Suprapubic skin (tissue), 4 donors: ENCODE measurements at regions not wholly inside any gene's neighbourhood (a gene's known extent, or its start where the extent isn't known, plus 50 kb on each side); places are given as distances from the start of the nearest gene placed in this dataset.

Experiments used
- DNase-seq, 2 donors: peaks; one replicate each; pipeline ENCODE4 v3.0.0-alpha.2; 2019; ENCODE audit warnings: low spot score in 2 of 2
- H3K27ac ChIP-seq: fragments of 200-600 bp; sonication (generic); one replicate; pipeline ENCODE4 v1.5.1; 2019
- H3K27me3 ChIP-seq: fragments of 200-600 bp; sonication (generic); one replicate; pipeline ENCODE4 v1.5.1; 2019
- H3K36me3 ChIP-seq: fragments of 200-600 bp; sonication (generic); one replicate; pipeline ENCODE4 v1.5.1; 2019
- H3K4me1 ChIP-seq: fragments of 200-600 bp; sonication (generic); one replicate; pipeline ENCODE4 v1.5.1; 2019
- H3K4me3 ChIP-seq: fragments of 200-600 bp; sonication (generic); one replicate; pipeline ENCODE4 v1.5.1; 2019; ENCODE audit warnings: mild to moderate bottlenecking
- H3K9me3 ChIP-seq: fragments of 200-600 bp; sonication (generic); one replicate; pipeline ENCODE4 v1.5.1; 2019
- CTCF ChIP-seq, 2 donors: fragments of 200-600 bp in 1 of 2; fragments of 450-650 bp in 1 of 2; sonication (generic) in 1 of 2; IDR thresholded peaks; one replicate each; pipeline ENCODE4 v1.5.1; 2016 to 2019; ENCODE audit warnings: antibody characterized with exemption in 2 of 2, mild to moderate bottlenecking in 1 of 2, moderate library complexity in 1 of 2
- EP300 ChIP-seq: sonication (generic); formaldehyde crosslinking; IDR thresholded peaks from one replicate; pipeline ENCODE4 v1.6.1; 2017; ENCODE audit warnings: antibody characterized with exemption
- POLR2A ChIP-seq, 2 donors: fragments of 450-650 bp; IDR thresholded peaks; one replicate each; pipeline ENCODE4 v1.6.1; 2017; ENCODE audit warnings: antibody characterized with exemption in 2 of 2, mild to moderate bottlenecking in 2 of 2, moderate library complexity in 2 of 2
- POLR2AphosphoS5 ChIP-seq, 3 donors: sonication (generic); formaldehyde crosslinking; IDR thresholded peaks; one replicate each; pipeline ENCODE4 v1.6.1; 2017; ENCODE audit warnings: antibody characterized with exemption in 3 of 3
- WGBS: methylation state at CpG from one replicate; pipeline ENCODE4 v1.1.5; 2018; 5-methylcytosine and 5-hydroxymethylcytosine counted together

- peaks cover 6% of the 10 kb centered on the region for H3K27me3 ChIP-seq
- H3K4me1 ChIP-seq = no peaks in the 10 kb centered on the region
- no peak for DNase-seq
- H3K36me3 ChIP-seq = no peaks in the 10 kb centered on the region
- 46% methylated on average over 2 of the region's 2 CpGs for WGBS
- TF ChIP-seq POLR2AphosphoS5 (IDR thresholded peaks at IDR 0.05) = no peak
- no peak for TF ChIP-seq CTCF (IDR thresholded peaks at IDR 0.05)
- TF ChIP-seq EP300 = no peak
- TF ChIP-seq POLR2A (IDR thresholded peaks at IDR 0.05) = no peak
- no peaks in the 10 kb centered on the region for H3K9me3 ChIP-seq
- no peak overlapping the region for H3K4me3 ChIP-seq
- no peak overlapping the region for H3K27ac ChIP-seq
Measured at GRCh38 chr5:159630545-159630944, 285.7 kb upstream of the ADRA1B start.

DNA sequence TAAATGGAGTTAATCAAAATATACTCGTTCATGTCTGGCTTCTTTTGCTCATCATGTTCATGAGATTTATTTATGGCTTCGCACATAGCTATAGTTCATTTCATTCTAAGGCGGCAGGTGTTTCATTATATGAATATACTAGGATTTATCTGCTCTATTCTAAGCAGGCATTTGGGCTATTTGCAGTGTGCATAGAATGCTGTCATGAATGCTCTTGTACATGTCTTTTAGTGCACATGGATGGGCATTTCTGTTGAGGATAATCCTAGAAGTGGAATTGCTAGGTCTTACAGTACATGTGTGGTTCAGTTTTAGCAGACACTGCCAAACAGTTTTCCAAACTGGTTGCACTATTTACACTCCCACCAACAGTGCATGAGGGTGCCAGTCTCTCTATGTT is 285.3 kb upstream of the ADRA1B start:
- WGBS = 51% methylated on average over 3 of the region's 3 CpGs
- Histone ChIP-seq H3K9me3 (no peaks in the 10 kb centered on the region), H3K27me3 (peaks cover 6% of the 10 kb centered on the region), H3K27ac (no peak overlapping the region), H3K36me3 (no peaks in the 10 kb centered on the region), H3K4me3 (no peak overlapping the region), H3K4me1 (no peaks in the 10 kb centered on the region)
- no peak for DNase-seq
- TF ChIP-seq CTCF (IDR thresholded peaks at IDR 0.05) (no peak), POLR2A (IDR thresholded peaks at IDR 0.05) (no peak)

- Histone ChIP-seq H3K36me3 (no peaks in the 10 kb centered on the region), H3K4me3 (no peak overlapping the region), H3K9me3 (no peaks in the 10 kb centered on the region), H3K27ac (no peak overlapping the region), H3K27me3 (peaks cover 6% of the 10 kb centered on the region), H3K4me1 (no peaks in the 10 kb centered on the region)
- WGBS = 51% methylated on average over 3 of the region's 3 CpGs
- TF ChIP-seq CTCF (IDR thresholded peaks at IDR 0.05) = no peak
- no peak for TF ChIP-seq POLR2A (IDR thresholded peaks at IDR 0.05)
- TF ChIP-seq EP300 = no peak
- no peak for TF ChIP-seq POLR2AphosphoS5 (IDR thresholded peaks at IDR 0.05)
- DNase-seq = no peak
Measured at GRCh38 chr5:159632866-159633265, 283.4 kb upstream of the ADRA1B start.

- TF ChIP-seq POLR2AphosphoS5 (IDR thresholded peaks at IDR 0.05) = no peak
- TF ChIP-seq CTCF (IDR thresholded peaks at IDR 0.05) = no peak
- no peak for TF ChIP-seq POLR2A (IDR thresholded peaks at IDR 0.05)
- TF ChIP-seq EP300 = no peak
- H3K36me3 ChIP-seq = no peaks in the 10 kb centered on the region
- no peaks in the 10 kb centered on the region for H3K4me1 ChIP-seq
- H3K4me3 ChIP-seq = no peak overlapping the region
- no peaks in the 10 kb centered on the region for H3K9me3 ChIP-seq
- no peak overlapping the region for H3K27ac ChIP-seq
- no peak for DNase-seq
- peaks cover 2% of the 10 kb centered on the region for H3K27me3 ChIP-seq
Measured at GRCh38 chr5:159638481-159638880, 277.8 kb upstream of the ADRA1B start.

DNA sequence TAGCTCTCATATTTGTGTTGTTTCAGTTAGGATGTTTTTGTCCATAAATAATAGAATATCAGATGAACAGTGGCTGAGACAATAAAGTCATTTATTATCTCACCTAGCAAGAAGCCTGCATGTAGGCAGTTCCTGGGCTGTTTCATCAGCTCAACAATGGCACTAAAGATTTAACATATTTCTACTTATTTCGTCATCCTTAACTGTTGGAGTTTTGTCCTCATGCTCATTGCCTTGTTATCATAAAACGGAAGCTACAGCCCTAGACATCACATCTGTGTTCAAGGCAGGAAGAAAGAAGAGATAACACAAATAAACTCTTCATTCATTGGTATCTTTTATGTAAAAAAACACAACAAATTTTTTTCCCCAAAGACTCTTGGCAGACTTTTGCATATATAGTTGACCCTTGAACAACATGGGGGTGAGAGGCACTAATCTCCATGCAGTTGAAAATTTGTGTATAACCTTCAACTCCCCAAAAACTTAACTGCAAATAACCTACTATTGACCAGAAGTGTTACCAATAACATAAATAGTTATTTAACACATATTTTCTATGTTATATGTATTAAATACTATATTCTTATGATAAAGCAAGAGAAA is 277.2 kb upstream of the ADRA1B start:
- Histone ChIP-seq H3K9me3 (no peaks in the 10 kb centered on the region), H3K36me3 (no peaks in the 10 kb centered on the region), H3K27ac (no peak overlapping the region), H3K27me3 (no peaks in the 10 kb centered on the region), H3K4me3 (no peak overlapping the region), H3K4me1 (no peaks in the 10 kb centered on the region)
- TF ChIP-seq POLR2A (IDR thresholded peaks at IDR 0.05) (no peak), POLR2AphosphoS5 (IDR thresholded peaks at IDR 0.05) (no peak), EP300 (no peak), CTCF (IDR thresholded peaks at IDR 0.05) (no peak)
- no peak for DNase-seq
- 65% methylated on average over 2 of the region's 2 CpGs for WGBS
